GM19025 (cell line): ENCODE measurements at regions not wholly inside any gene's neighbourhood (a gene's known extent, or its start where the extent isn't known, plus 50 kb on each side); places are given as distances from the start of the nearest gene placed in this dataset.

Source experiments
- ATAC-seq: cut with Tn5 transposase; IDR thresholded peaks from one replicate; pipeline ENCODE4 v1.9.1; 2021; ENCODE audit warnings: mild to moderate bottlenecking, low read depth, moderate library complexity; ENCODE audit not compliant: unreplicated experiment

DNA sequence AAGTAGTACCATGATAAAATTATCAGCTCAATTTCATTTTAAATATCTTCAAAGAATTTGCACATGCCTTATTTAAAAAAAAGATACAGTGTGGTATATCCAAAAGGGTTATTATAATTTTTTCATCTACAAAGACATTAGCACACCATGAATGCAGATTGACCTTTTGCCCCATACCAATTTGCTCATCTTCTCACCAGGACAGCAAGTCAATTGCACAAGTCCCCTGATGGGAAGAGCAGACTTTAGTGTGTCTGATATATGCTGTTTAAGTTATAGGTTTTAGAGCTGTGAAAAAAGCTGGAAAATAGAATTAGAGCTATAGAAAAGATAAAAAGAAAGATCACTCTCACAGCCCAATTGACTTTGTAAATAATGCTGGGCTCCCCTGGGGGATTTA lies 325.8 kb upstream of the CDH6 start:
- ATAC-seq = no peak

DNA sequence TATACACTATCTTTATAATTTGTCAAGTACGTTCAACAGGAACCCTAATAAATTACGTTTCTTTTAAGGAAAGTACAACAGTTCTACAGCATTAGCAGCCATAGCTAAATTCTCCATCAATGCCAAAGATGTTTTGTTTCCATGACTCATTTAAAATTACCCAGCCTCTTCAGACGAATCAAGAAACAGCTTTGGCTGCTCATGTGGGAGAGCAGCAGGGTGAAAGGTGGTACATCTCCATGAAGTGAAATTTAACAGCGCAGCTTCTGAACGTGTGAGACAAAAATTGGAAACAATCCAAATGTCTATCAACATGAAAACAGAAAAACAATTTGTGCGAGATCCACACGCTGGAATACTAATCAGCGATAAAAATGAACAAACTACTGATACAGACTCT lies 327.3 kb upstream of the CDH6 start:
- no peak for ATAC-seq

GRCh38 chr5:30856242-30856641 lies 337.2 kb upstream of the CDH6 start:
- ATAC-seq = no peak

DNA sequence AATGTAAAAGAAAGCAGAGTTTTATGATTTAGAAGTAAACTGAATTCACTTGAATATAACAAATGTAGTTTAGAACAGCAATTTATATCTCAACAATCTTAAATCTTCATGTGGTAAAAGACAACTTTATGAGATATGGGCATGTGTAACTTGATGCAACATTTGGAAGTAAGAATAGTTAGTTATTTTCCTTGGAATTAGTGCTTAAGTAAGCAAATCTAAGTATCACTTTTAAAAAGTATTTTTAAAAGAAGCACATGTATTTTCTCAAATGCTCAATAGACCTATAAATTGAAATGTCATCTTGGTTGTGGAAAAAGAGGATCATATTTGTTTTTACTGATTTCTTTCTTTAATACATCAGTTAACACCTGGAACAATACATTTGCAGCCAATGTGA lies 340.3 kb upstream of the CDH6 start:
- no peak for ATAC-seq

DNA sequence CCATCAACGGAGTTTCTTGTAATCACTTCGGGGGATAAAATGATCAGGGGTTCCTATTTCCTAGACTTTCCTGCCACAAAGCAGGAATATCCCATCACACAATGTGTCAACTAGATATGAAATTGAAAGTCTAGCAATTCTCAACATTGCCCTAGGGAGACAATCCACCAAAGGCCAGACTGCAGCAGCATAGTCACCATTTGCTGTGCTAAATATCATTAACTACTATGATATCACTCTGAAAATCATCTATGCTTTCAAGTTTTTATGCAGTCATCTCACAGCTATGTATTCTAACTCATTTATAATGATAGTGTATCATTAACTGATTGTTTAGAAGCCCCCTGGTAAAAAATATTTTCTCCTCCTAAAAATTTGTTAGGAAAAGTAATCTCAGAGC lies 342.6 kb upstream of the CDH6 start:
- no peak for ATAC-seq

GRCh38 chr5:30849931-30850710 lies 343.4 kb upstream of the CDH6 start:
- no peak for ATAC-seq

DNA sequence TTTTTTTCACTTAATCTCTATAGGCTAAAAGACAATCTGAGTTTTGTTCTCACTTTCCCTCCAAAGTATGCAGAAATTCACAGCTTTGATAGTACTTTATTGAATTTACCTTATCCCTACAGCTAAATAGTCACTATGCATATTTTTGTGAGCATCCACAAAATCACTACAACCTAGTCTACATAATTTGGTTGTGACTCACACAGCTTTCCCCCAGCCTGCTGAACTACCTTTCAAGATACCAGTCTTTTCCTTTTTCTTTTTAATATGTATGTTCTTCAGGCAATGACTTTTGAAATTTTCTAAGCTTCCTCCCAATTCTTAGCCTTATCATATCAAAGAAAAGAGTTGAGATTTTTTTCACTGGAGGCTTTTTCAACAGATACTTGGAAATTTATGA lies 347.3 kb upstream of the CDH6 start:
- no peak for ATAC-seq

GRCh38 chr5:30845194-30845593 lies 348.3 kb upstream of the CDH6 start:
- no peak for ATAC-seq

DNA sequence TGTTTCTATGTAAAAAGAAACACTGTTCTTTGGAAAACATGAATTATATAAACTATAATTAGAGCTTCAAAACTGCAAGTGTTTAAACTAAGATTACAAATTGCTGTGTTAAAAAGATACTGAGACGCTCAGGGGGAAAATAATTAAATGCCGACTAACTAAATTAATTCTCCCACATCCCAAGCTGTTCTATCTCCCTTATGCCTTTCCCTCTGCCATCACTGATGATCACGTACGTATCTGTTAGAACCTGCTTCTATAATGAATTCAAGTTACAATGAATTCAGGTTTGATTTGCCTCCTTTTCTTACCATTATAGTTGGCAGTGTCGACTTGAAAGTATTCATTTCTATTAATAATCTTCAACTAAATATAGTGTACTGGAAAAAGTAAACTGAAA lies 349.9 kb upstream of the CDH6 start:
- no peak for ATAC-seq

GRCh38 chr5:30839956-30840355 lies 353.5 kb upstream of the CDH6 start:
- no peak for ATAC-seq

DNA sequence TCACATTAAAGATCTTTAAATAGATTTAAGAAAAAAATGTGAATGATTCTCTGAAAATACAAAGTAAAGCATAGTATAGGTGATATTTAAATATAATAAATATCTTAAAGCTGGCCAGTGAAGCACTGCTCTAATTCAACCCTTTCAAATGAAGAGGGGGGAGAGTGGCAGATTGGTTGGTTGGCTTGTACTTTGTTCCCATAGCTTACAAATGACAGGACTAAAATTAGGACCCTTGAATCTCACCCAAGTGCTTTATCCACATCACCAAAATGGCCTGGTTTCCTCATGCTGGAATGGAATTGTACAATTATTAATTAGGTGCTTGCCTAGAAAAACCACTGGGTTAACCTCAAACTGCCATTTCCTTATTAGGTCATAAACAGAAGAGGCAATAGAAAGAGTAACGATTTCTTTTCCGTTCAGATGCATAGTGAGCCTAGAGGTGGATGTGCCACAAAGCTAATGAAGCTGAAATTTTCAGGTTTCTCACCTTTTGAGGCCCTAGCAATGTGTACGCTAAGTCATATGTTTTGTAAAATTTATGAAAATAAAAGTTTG lies 354.5 kb upstream of the CDH6 start:
- no peak for ATAC-seq

- ATAC-seq = no peak
These were observed 361.0 kb upstream of the CDH6 start for GRCh38 chr5:30832519-30832918.

DNA sequence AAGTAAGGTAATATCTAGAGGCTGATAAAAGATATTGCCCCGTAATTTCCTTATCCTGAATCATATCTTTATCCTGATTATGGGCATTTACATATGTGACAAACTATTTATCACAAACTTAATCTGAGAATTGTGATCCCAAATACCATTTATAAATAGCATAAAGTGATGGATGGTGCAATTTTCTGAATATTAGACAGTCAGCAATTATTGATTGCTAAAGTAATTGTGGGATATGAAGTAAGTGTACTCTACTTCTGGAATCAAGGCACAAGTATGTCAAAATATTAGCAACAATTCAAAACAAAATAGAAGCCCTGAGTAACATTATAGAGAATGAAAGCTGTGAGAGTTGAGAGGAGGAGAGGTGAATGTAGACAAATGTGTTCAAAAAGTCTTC lies 361.9 kb upstream of the CDH6 start:
- no peak for ATAC-seq

DNA sequence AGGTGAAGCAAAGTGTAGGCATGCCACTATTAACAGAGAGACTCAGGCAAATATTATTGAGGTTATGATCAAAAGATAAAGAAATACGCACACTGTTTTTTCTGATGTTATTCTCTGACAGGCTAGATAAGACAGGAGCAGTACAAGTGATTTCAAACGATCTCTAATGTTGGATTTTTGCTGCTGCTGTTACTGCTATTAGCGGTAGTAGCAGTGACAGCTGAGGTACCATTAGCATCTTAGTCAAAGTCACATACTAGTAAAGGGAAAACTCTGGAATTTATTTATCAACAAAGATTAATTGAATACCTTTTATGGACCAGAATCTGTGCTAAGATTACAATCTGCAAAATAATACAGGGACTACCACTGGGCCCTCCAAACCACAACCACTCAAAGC lies 362.4 kb upstream of the CDH6 start:
- no peak for ATAC-seq

DNA sequence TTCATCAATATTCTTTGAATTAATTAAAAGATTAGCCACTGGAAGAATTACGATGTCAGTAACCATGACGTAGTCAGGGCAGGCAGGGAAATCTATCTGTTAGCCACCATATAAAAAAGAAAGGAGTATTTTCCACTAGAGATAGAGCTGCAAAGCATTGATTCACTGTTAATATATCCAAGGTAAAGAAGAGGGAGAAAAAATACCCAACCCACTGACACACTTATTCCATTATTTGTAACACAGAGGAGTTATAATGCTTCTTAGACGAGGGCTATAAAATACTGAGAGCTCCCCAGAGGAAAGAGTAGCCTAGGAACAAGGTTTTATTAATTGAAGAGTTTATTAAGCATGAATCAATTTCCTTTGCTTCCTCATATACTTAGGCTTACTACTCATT lies 382.2 kb upstream of the CDH6 start:
- no peak for ATAC-seq

- no peak for ATAC-seq
These were observed 383.6 kb upstream of the CDH6 start for GRCh38 chr5:30809933-30810332.

DNA sequence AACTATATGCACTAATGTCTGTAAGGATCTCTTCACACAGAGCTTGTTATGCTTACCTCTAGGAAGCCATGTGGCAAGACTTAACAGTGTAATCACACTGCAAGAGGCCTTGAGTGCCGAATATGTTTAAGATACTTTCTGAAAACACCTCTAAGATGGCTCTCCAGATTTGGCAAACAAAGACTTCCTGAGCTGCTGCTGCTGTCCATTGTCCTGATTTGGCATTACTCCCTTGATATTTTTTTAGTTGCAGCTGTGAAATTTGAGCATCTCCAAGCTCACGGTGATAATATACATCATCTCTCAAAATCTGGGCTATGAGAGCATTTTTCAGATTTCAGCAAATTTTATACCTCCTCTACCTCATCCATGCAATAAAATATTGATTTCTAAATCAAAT lies 384.5 kb upstream of the CDH6 start:
- ATAC-seq = no peak

DNA sequence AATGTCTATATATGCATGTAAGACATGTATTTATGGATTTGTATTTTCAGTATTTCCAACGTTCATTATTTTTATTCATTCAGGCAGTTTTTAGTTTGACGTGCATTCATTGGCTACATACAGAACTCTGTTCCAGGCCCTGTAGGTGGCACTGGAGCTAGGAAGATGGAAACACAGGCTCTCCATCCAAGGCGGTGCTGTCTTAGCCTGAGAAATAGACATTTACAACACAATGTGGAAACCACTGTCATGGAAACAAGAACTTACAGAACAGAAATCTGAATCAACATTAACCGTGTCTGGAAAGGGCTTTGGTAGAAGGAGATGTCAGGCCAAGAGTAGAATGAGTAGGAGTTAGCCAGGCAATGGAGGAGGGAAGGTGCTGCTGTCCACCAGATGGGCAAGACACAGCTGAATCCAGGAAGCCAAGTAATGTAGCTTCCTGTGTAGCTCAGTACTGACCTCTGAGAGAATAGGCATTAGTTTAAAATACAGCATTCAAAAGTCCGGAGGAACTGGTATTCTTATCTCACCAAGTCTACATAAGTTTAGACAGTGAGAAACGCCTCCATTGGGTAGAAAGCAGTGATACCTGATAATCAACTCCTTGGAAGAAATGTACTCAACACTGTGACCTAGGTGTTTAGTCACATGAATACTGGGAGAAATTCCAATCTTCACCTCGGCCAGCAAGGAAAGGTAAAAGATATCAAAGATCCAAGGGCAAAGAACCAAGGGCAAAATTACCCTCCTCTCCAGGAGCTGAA lies 388.6 kb upstream of the CDH6 start:
- ATAC-seq = no peak

- ATAC-seq = no peak
These were observed 390.4 kb upstream of the CDH6 start for GRCh38 chr5:30802961-30803705.

GRCh38 chr5:30781643-30782042 lies 411.8 kb upstream of the CDH6 start:
- no peak for ATAC-seq

DNA sequence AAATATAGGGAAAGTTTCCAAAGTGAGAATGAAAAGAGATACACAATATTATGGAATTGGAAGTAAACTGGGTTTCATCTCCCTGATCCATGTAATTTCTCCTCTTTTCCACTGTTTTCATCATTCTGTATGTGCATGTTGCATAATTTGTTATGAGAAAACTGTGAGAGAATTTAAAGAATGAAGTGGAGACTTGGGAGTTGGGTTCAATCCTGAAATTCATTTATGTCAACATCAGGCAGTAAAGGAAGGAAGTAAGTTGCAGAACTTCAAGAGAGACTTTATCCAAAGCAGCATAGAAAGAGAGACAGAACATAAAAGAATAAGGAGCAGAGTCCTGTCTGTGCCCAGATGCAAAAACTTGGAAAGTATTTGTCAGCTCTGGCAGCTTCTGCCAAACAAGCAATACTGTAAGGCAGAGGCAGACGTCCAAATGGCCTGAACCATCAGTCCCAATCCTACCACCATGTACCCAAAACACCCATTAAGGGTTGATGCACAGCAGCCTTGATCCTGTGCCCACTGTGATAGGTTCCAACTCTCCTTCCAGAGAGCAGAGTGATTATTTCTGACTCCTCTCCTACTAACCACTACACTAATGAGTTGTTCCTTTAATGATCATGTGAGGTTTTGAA lies 425.3 kb upstream of the CDH6 start:
- ATAC-seq = no peak
